Mesendoderm (in vitro differentiated cells): ENCODE measurements at regions not wholly inside any gene's neighbourhood (a gene's known extent, or its start where the extent isn't known, plus 50 kb on each side); places are given as distances from the start of the nearest gene placed in this dataset.
"Not testable (repeated sequence)": the region's sequence is repeated elsewhere in the genome, so short reads cannot be mapped to it uniquely, and the experiment has no call there.

Experiments used
- DNase-seq: peaks from one replicate; pipeline ENCODE4 v3.0.0; 2013
- H2AK5ac ChIP-seq: 2 replicates; pipeline ENCODE4 v1.6.1; 2013; ENCODE audit warnings: low read length, inconsistent platforms
- H2BK120ac ChIP-seq: 2 replicates; pipeline ENCODE4 v1.6.1; 2013; ENCODE audit warnings: low read depth, mild to moderate bottlenecking, low read length, moderate library complexity, mixed read lengths
- H2BK15ac ChIP-seq: replicated peaks from 2 replicates; pipeline ENCODE4 v1.6.1; 2013; ENCODE audit warnings: low read depth, mild to moderate bottlenecking, moderate library complexity
- H2BK5ac ChIP-seq: 2 replicates; pipeline ENCODE4 v1.6.1; 2013; ENCODE audit warnings: low read length, inconsistent platforms
- H3K18ac ChIP-seq: 2 replicates; pipeline ENCODE4 v1.6.1; 2013; ENCODE audit warnings: mild to moderate bottlenecking, low read length, mixed read lengths
- H3K23ac ChIP-seq: one replicate; pipeline ENCODE4 v1.6.1; 2013; ENCODE audit warnings: low read length
- H3K27ac ChIP-seq: 2 replicates; pipeline ENCODE4 v1.5.1; 2013; ENCODE audit warnings: low read depth, mild to moderate bottlenecking, inconsistent platforms, low read length, moderate library complexity
- H3K27me3 ChIP-seq: 2 replicates; pipeline ENCODE4 v1.6.1; 2013; ENCODE audit warnings: low read length, control low read depth, mild to moderate bottlenecking, inconsistent platforms; ENCODE audit not compliant: insufficient read depth, poor library complexity
- H3K36me3 ChIP-seq: 2 replicates; pipeline ENCODE4 v1.6.1; 2013; ENCODE audit warnings: low read length, inconsistent platforms; ENCODE audit not compliant: control insufficient read depth, insufficient read depth
- H3K4ac ChIP-seq: one replicate; pipeline ENCODE4 v1.6.1; 2013; ENCODE audit warnings: low read depth, mild to moderate bottlenecking, low read length, moderate library complexity
- H3K4me1 ChIP-seq: 2 replicates; pipeline ENCODE4 v1.6.1; 2013; ENCODE audit warnings: low read depth, low read length, inconsistent platforms; ENCODE audit not compliant: control insufficient read depth
- H3K4me2 ChIP-seq: 2 replicates; pipeline ENCODE4 v1.6.1; 2013; ENCODE audit warnings: low read length
- H3K4me3 ChIP-seq: 2 replicates; pipeline ENCODE4 v1.5.1; 2013; ENCODE audit warnings: mild to moderate bottlenecking, low read length
- H3K56ac ChIP-seq: one replicate; pipeline ENCODE4 v1.6.1; 2013; ENCODE audit warnings: low read length
- H3K79me1 ChIP-seq: 2 replicates; pipeline ENCODE4 v1.6.1; 2013; ENCODE audit warnings: low read length, inconsistent platforms
- H3K79me2 ChIP-seq: 2 replicates; pipeline ENCODE4 v1.6.1; 2013; ENCODE audit warnings: mild to moderate bottlenecking, low read length; ENCODE audit not compliant: control insufficient read depth, insufficient read depth
- H3K9ac ChIP-seq: 2 replicates; pipeline ENCODE4 v1.6.1; 2013; ENCODE audit warnings: low read length, inconsistent platforms
- H4K5ac ChIP-seq: one replicate; pipeline ENCODE4 v1.6.1; 2013; ENCODE audit warnings: low read length
- H4K8ac ChIP-seq: one replicate; pipeline ENCODE4 v1.6.1; 2013; ENCODE audit warnings: low read depth, mild to moderate bottlenecking, control low read depth, low read length, moderate library complexity
- WGBS: extraction: QIAGEN DNeasy Blood & Tissue Kit; methylation state at CpG from one replicate; pipeline ENCODE4 v1.1.7; 2013; ENCODE audit warnings: low lambda C conversion rate, missing lambda C conversion rate; ENCODE audit not compliant: insufficient coverage; ENCODE audit errors: extremely low coverage; 5-methylcytosine and 5-hydroxymethylcytosine counted together

- Histone ChIP-seq H3K4ac (no peak overlapping the region), H3K4me2 (no peak overlapping the region)
- DNase-seq = peak; percentile 34
These were observed 124.0 kb downstream of the MDH1 start for GRCh38 chr2:63712748-63713147.

GRCh38 chr2:63716146-63716545 lies 125.5 kb upstream of the UGP2 start:
- Histone ChIP-seq H2BK5ac (no peak overlapping the region), H2BK15ac (no peak overlapping the region), H2BK120ac (no peak overlapping the region), H3K18ac (no peak overlapping the region), H4K8ac (no peak overlapping the region), H3K79me2 (no peaks in the 10 kb centered on the region), H3K27ac (no peak overlapping the region), H3K23ac (no peak overlapping the region), H3K4me3 (no peak overlapping the region), H3K4me1 (no peaks in the 10 kb centered on the region), H3K9ac (no peak overlapping the region), H2AK5ac (no peak overlapping the region), H3K27me3 (no peaks in the 10 kb centered on the region), H3K4ac (no peak overlapping the region), H3K56ac (no peak overlapping the region), H4K5ac (no peak overlapping the region), H3K4me2 (no peak overlapping the region), H3K36me3 (peaks cover 2% of the 10 kb centered on the region), H3K79me1 (no peaks in the 10 kb centered on the region)
- DNase-seq = no peak
- WGBS = no CpG with 5 or more reads among the region's 2 CpGs

More at GRCh38 chr2:63712748-63713147, 124.0 kb downstream of the MDH1 start:
- H3K18ac ChIP-seq = no peak overlapping the region
- peaks cover 2% of the 10 kb centered on the region for H3K36me3 ChIP-seq
- H3K27me3 ChIP-seq = no peaks in the 10 kb centered on the region
- no peak overlapping the region for H3K27ac ChIP-seq
- no peak overlapping the region for H2BK120ac ChIP-seq
- H2AK5ac ChIP-seq = no peak overlapping the region
- H3K79me1 ChIP-seq = no peaks in the 10 kb centered on the region
- no peak overlapping the region for H3K9ac ChIP-seq
- no peaks in the 10 kb centered on the region for H3K4me1 ChIP-seq
- WGBS = no CpG with 5 or more reads among the region's 2 CpGs
- no peaks in the 10 kb centered on the region for H3K79me2 ChIP-seq
- H3K4me3 ChIP-seq = no peak overlapping the region
- H2BK5ac ChIP-seq = no peak overlapping the region
- H3K56ac ChIP-seq = no peak overlapping the region
- no peak overlapping the region for H3K23ac ChIP-seq
- H4K5ac ChIP-seq = no peak overlapping the region
- no peak overlapping the region for H4K8ac ChIP-seq
- H2BK15ac ChIP-seq = no peak overlapping the region

- H2AK5ac ChIP-seq = no peak overlapping the region
- no peak overlapping the region for H3K4me3 ChIP-seq
- H3K79me1 ChIP-seq = no peaks in the 10 kb centered on the region
- H3K79me2 ChIP-seq = no peaks in the 10 kb centered on the region
- H3K4me1 ChIP-seq = no peaks in the 10 kb centered on the region
- no peak overlapping the region for H3K23ac ChIP-seq
- DNase-seq = no peak
- no peaks in the 10 kb centered on the region for H3K27me3 ChIP-seq
- H3K4ac ChIP-seq = no peak overlapping the region
- peaks cover 2% of the 10 kb centered on the region for H3K36me3 ChIP-seq
- H3K9ac ChIP-seq = no peak overlapping the region
- no peak overlapping the region for H2BK15ac ChIP-seq
- no peak overlapping the region for H3K18ac ChIP-seq
- no peak overlapping the region for H4K5ac ChIP-seq
- H2BK5ac ChIP-seq = no peak overlapping the region
- no peak overlapping the region for H4K8ac ChIP-seq
- no CpG with 5 or more reads among the region's 1 CpG for WGBS
- H2BK120ac ChIP-seq = no peak overlapping the region
- H3K27ac ChIP-seq = no peak overlapping the region
- no peak overlapping the region for H3K56ac ChIP-seq
- no peak overlapping the region for H3K4me2 ChIP-seq
These were observed 122.6 kb upstream of the UGP2 start for GRCh38 chr2:63719052-63719451.

- Histone ChIP-seq H2BK120ac (no peak overlapping the region), H3K36me3 (peaks cover 2% of the 10 kb centered on the region), H3K18ac (no peak overlapping the region), H3K4me3 (no peak overlapping the region), H3K4me2 (no peak overlapping the region), H4K5ac (no peak overlapping the region), H3K27me3 (no peaks in the 10 kb centered on the region), H3K23ac (no peak overlapping the region), H2AK5ac (no peak overlapping the region), H3K56ac (no peak overlapping the region), H3K27ac (no peak overlapping the region), H4K8ac (no peak overlapping the region), H3K9ac (no peak overlapping the region), H3K79me1 (no peaks in the 10 kb centered on the region), H3K4me1 (no peaks in the 10 kb centered on the region), H3K79me2 (no peaks in the 10 kb centered on the region), H2BK5ac (no peak overlapping the region), H2BK15ac (no peak overlapping the region), H3K4ac (no peak overlapping the region)
- DNase-seq = no peak
- no CpG with 5 or more reads among the region's 1 CpG for WGBS
These were observed 120.6 kb upstream of the UGP2 start for GRCh38 chr2:63721082-63721424.

- H2AK5ac ChIP-seq, H3K36me3 ChIP-seq, H3K79me2 ChIP-seq, H3K27ac ChIP-seq, H2BK120ac ChIP-seq, H3K18ac ChIP-seq, H3K4me2 ChIP-seq, H3K23ac ChIP-seq, H4K5ac ChIP-seq, H2BK5ac ChIP-seq, H3K9ac ChIP-seq, H3K4me1 ChIP-seq, DNase-seq, H3K79me1 ChIP-seq, H3K56ac ChIP-seq, H3K4me3 ChIP-seq, H3K27me3 ChIP-seq, H2BK15ac ChIP-seq, H3K4ac ChIP-seq, H4K8ac ChIP-seq: not testable (repeated sequence)
- no CpG with 5 or more reads among the region's 37 CpGs for WGBS
These were observed 119.4 kb upstream of the UGP2 start for GRCh38 chr2:63722284-63722683.

- Histone ChIP-seq H3K23ac (no peak overlapping the region), H3K79me2 (no peaks in the 10 kb centered on the region), H3K27me3 (no peaks in the 10 kb centered on the region), H3K9ac (no peak overlapping the region), H3K4ac (no peak overlapping the region), H3K18ac (no peak overlapping the region), H3K56ac (no peak overlapping the region), H2BK120ac (no peak overlapping the region), H3K4me1 (no peaks in the 10 kb centered on the region), H3K4me2 (no peak overlapping the region), H3K79me1 (no peaks in the 10 kb centered on the region), H4K8ac (no peak overlapping the region), H3K4me3 (no peak overlapping the region), H3K27ac (no peak overlapping the region), H2AK5ac (no peak overlapping the region), H3K36me3 (no peaks in the 10 kb centered on the region), H4K5ac (no peak overlapping the region), H2BK15ac (no peak overlapping the region), H2BK5ac (no peak overlapping the region)
- WGBS = no CpG with 5 or more reads among the region's 1 CpG
- no peak for DNase-seq
These were observed 118.0 kb upstream of the UGP2 start for GRCh38 chr2:63723709-63724108.
